ENCODE measurements at regions not wholly inside any gene's neighbourhood (a gene's known extent, or its start where the extent isn't known, plus 50 kb on each side); places are given as distances from the start of the nearest gene placed in this dataset.
"Not testable (repeated sequence)": the region's sequence is repeated elsewhere in the genome, so short reads cannot be mapped to it uniquely, and the experiment has no call there.

DNA sequence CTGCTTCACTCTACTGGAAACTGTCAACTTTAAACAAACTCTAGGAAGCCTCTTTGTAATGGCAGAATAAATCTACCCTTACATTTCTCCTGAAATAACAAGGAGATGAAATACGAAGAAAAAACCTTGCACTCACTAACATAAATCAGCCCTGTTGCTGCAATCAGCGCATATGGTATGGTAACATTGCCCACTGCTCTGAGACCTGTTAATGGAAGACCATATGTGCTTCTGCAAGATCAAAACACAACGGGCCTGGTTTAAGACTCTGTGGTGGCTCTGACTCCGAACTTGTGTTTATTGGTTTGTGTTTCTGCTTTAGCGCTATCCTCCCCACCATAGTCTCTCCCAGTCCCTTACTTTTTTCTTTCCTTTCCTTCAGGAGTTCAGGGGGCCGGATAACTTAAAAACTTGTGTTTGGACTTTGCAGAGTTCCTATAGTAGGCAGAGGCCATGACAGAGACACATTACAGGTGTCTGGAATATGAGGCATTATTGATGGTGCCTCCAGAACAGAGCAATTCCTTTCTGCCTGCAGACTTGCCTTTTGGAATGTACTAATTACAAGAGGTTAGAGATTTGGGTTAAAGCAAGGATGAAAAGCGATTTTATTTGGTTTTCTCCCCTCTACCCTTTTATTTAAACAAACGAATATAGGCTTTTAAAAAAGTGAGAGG is 110.8 kb downstream of the PSAT1 start:
- H3K4me2 ChIP-seq = no peak overlapping the region
- H3K36me3 ChIP-seq = no peaks in the 10 kb centered on the region
- H3K27me3 Mint-ChIP-seq (ENCODE audit: insufficient read depth, low read depth) = peaks cover 6% of the 10 kb centered on the region
- TF ChIP-seq EZH2phosphoT487 (IDR thresholded peaks at IDR 0.05) (no peak), EZH2 (IDR thresholded peaks at IDR 0.05) (no peak), CTCF (IDR thresholded peaks at IDR 0.05) (no peak)
- H3K4me1 Mint-ChIP-seq = peaks cover 2% of the 10 kb centered on the region
- H3K4me3 ChIP-seq = no peak overlapping the region
- H3K9me3 Mint-ChIP-seq = peaks cover 8% of the 10 kb centered on the region
- H4K20me1 ChIP-seq (ENCODE audit: low read depth) = no peaks in the 10 kb centered on the region
- H3K36me3 Mint-ChIP-seq = peaks cover 3% of the 10 kb centered on the region
- H3K27ac ChIP-seq = no peak overlapping the region
- H3F3A ChIP-seq (ENCODE audit: low read depth) = no peaks in the 10 kb centered on the region
- no peak overlapping the region for H2AFZ ChIP-seq (replicated peaks)
- H3K79me2 ChIP-seq (ENCODE audit: low read depth) = no peaks in the 10 kb centered on the region
- no peaks in the 10 kb centered on the region for H3K9me3 ChIP-seq (ENCODE audit: low read depth)
- H3K27me3 ChIP-seq = no peaks in the 10 kb centered on the region
- H3K4me1 ChIP-seq = no peaks in the 10 kb centered on the region
- no peak overlapping the region for H3K9ac ChIP-seq
- DNase-seq (ENCODE audit: low spot score) = no peak
- no peak overlapping the region for H3K27ac Mint-ChIP-seq
- H3K4me3 Mint-ChIP-seq = no peak overlapping the region

- Histone ChIP-seq H3F3A (ENCODE audit: low read depth) (no peaks in the 10 kb centered on the region), H3K4me1 (no peaks in the 10 kb centered on the region), H3K4me3 (no peak overlapping the region), H3K27ac (no peak overlapping the region), H3K79me2 (ENCODE audit: low read depth) (no peaks in the 10 kb centered on the region), H4K20me1 (ENCODE audit: low read depth) (no peaks in the 10 kb centered on the region), H3K9ac (no peak overlapping the region), H3K9me3 (ENCODE audit: low read depth) (no peaks in the 10 kb centered on the region), H3K4me2 (no peak overlapping the region), H3K27me3 (no peaks in the 10 kb centered on the region), H3K36me3 (no peaks in the 10 kb centered on the region), H2AFZ (replicated peaks) (no peak overlapping the region)
- peaks cover 8% of the 10 kb centered on the region for H3K9me3 Mint-ChIP-seq
- H3K27ac Mint-ChIP-seq = no peak overlapping the region
- no peak for TF ChIP-seq EZH2phosphoT487 (IDR thresholded peaks at IDR 0.05)
- TF ChIP-seq EZH2 (IDR thresholded peaks at IDR 0.05) = no peak
- no peak for TF ChIP-seq CTCF (IDR thresholded peaks at IDR 0.05)
- no peak for DNase-seq (ENCODE audit: low spot score)
- H3K4me3 Mint-ChIP-seq = no peak overlapping the region
- H3K27me3 Mint-ChIP-seq (ENCODE audit: insufficient read depth, low read depth) = peaks cover 6% of the 10 kb centered on the region
- H3K36me3 Mint-ChIP-seq = peaks cover 3% of the 10 kb centered on the region
- H3K4me1 Mint-ChIP-seq = peaks cover 2% of the 10 kb centered on the region
These were observed 111.5 kb downstream of the PSAT1 start for GRCh38 chr9:78408388-78408787.

- not testable (repeated sequence) for H3K4me2 ChIP-seq; H3K79me2 ChIP-seq (ENCODE audit: low read depth); H3K9me3 Mint-ChIP-seq; H3K9me3 ChIP-seq (ENCODE audit: low read depth); H3K27me3 ChIP-seq; H3F3A ChIP-seq (ENCODE audit: low read depth); H3K36me3 ChIP-seq; H3K27ac Mint-ChIP-seq; H3K4me1 ChIP-seq; H3K4me3 ChIP-seq; DNase-seq (ENCODE audit: low spot score); H3K27me3 Mint-ChIP-seq (ENCODE audit: insufficient read depth, low read depth); H2AFZ ChIP-seq (replicated peaks); H3K4me3 Mint-ChIP-seq; H3K36me3 Mint-ChIP-seq; H3K9ac ChIP-seq; H4K20me1 ChIP-seq (ENCODE audit: low read depth); H3K4me1 Mint-ChIP-seq; H3K27ac ChIP-seq
These were observed 113.1 kb downstream of the PSAT1 start for GRCh38 chr9:78409928-78410510.

GRCh38 chr9:78422309-78422708 is 125.4 kb downstream of the PSAT1 start:
- H3K4me2 ChIP-seq = no peak overlapping the region
- no peaks in the 10 kb centered on the region for H3K9me3 ChIP-seq (ENCODE audit: low read depth)
- H3K27me3 Mint-ChIP-seq (ENCODE audit: insufficient read depth, low read depth) = peaks cover 12% of the 10 kb centered on the region
- H3K27ac Mint-ChIP-seq = no peak overlapping the region
- no peaks in the 10 kb centered on the region for H3K79me2 ChIP-seq (ENCODE audit: low read depth)
- no peak overlapping the region for H3K4me3 ChIP-seq
- no peak overlapping the region for H2AFZ ChIP-seq (replicated peaks)
- no peaks in the 10 kb centered on the region for H3F3A ChIP-seq (ENCODE audit: low read depth)
- H3K36me3 Mint-ChIP-seq = peaks cover 6% of the 10 kb centered on the region
- no peaks in the 10 kb centered on the region for H3K4me1 Mint-ChIP-seq
- TF ChIP-seq EZH2phosphoT487 (IDR thresholded peaks at IDR 0.05) (no peak), EZH2 (IDR thresholded peaks at IDR 0.05) (no peak), CTCF (IDR thresholded peaks at IDR 0.05) (no peak)
- H3K9me3 Mint-ChIP-seq = peaks cover 7% of the 10 kb centered on the region
- no peak for DNase-seq (ENCODE audit: low spot score)
- H3K9ac ChIP-seq = no peak overlapping the region
- no peak overlapping the region for H3K4me3 Mint-ChIP-seq
- H3K4me1 ChIP-seq = no peaks in the 10 kb centered on the region
- H3K27me3 ChIP-seq = no peaks in the 10 kb centered on the region
- no peak overlapping the region for H3K27ac ChIP-seq
- no peaks in the 10 kb centered on the region for H3K36me3 ChIP-seq
- no peaks in the 10 kb centered on the region for H4K20me1 ChIP-seq (ENCODE audit: low read depth)
